GM12892 (cell line): ENCODE measurements at regions not wholly inside any gene's neighbourhood (a gene's known extent, or its start where the extent isn't known, plus 50 kb on each side); places are given as distances from the start of the nearest gene placed in this dataset.

ENCODE experiments used
- POLR2A ChIP-seq: IDR thresholded peaks from 2 replicates; pipeline ENCODE4 v1.6.1; 2011; ENCODE audit warnings: low read depth, low read length, control low read depth
- POLR2AphosphoS5 ChIP-seq: IDR thresholded peaks from 2 replicates; pipeline ENCODE4 v1.6.1; 2011; ENCODE audit warnings: low read depth, low read length, control low read depth
- TAF1 ChIP-seq: IDR thresholded peaks from 2 replicates; pipeline ENCODE4 v1.6.1; 2011; ENCODE audit warnings: low read depth, mild to moderate bottlenecking, control low read depth, low read length, borderline replicate concordance

DNA sequence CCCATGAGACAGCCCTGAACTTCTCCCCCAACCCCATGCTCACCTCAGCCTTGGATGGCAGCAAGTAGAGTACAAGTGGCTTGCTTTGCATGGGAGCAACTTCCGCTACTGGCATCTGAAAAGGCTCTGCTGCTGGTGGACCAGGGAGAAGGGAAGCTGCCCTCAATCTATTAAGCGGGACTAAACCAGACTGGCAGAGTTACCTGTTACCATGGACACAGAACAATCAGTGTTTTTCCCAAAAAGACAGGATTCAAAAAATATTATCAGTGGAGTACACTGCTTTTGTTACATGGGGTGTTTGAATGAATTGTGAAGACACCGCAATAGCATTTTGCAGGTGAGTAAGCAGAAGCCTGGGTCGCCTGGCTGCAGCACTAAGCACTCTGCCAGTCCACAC is 631.4 kb upstream of the B3GAT1 start:
- no peak for TF ChIP-seq POLR2A
- no peak for TF ChIP-seq TAF1
- TF ChIP-seq POLR2AphosphoS5: no peak
